ENCODE measurements at regions not wholly inside any gene's neighbourhood (a gene's known extent, or its start where the extent isn't known, plus 50 kb on each side); places are given as distances from the start of the nearest gene placed in this dataset.

DNA sequence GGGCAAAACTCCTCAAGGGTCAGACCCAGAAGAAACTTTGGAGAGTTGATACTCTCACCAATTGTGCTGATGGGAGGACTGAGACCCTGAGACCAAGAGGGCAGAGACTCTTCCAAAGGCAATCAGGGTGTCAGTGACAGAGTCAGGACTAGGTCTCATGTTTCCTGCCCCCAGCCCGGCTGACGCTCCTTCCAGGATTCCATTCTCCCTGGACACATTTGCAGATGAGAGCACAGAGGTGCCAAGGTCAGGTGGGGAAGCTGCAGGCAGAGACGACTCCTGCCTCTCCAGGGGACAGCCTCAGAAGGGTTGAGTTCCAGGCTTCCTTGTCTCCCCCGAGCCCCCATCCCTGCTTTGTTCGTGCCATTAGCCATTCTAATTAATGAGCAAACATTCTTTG is 174.1 kb downstream of the WSCD1 start:
- no peak for TF ChIP-seq CTCF (IDR thresholded peaks at IDR 0.05)
- TF ChIP-seq POLR2A (IDR thresholded peaks at IDR 0.05), result no peak
